Activated CD4-positive, alpha-beta T cell treated with anti-CD3 and anti-CD28 coated beads, Interleukin-2, amount 10 ng/mL, durations not matched to agents 7 days and 5 days (primary cell): ENCODE measurements at regions not wholly inside any gene's neighbourhood (a gene's known extent, or its start where the extent isn't known, plus 50 kb on each side); places are given as distances from the start of the nearest gene placed in this dataset.

Experiments used
- CTCF ChIA-PET: fragments of 350-600 bp; sonication (Branson Sonifier 250); formaldehyde crosslinking; loops from one replicate; lab custom pipeline; 2021; ENCODE audit warnings: antibody characterized with exemption; lab: Charles Lee
- POLR2A ChIA-PET: fragments of 350-600 bp; sonication (Branson Sonifier 250); formaldehyde crosslinking; loops from one replicate; lab custom pipeline; 2021; ENCODE audit warnings: antibody characterized with exemption; lab: Charles Lee
- DNase-seq: peaks from one replicate; pipeline ENCODE4 v3.0.0-alpha.2; 2020
- H3K27ac Mint-ChIP-seq: one replicate; pipeline ENCODE4 v1.8.0; 2021; ENCODE audit warnings: mild to moderate bottlenecking, moderate library complexity, mixed read lengths
- H3K27me3 Mint-ChIP-seq: one replicate; pipeline ENCODE4 v1.8.0; 2021; ENCODE audit warnings: mixed read lengths
- H3K36me3 Mint-ChIP-seq: one replicate; pipeline ENCODE4 v1.8.0; 2021; ENCODE audit warnings: low read depth, mixed read lengths
- H3K4me1 Mint-ChIP-seq: one replicate; pipeline ENCODE4 v1.8.0; 2021; ENCODE audit warnings: mixed read lengths
- H3K4me3 Mint-ChIP-seq: one replicate; pipeline ENCODE4 v1.8.0; 2021; ENCODE audit warnings: mild to moderate bottlenecking, moderate library complexity, mixed read lengths
- H3K9me3 Mint-ChIP-seq: one replicate; pipeline ENCODE4 v1.8.0; 2021; ENCODE audit warnings: mixed read lengths

- Mint-ChIP-seq H3K27me3 (no peaks in the 10 kb centered on the region), H3K4me3 (no peak overlapping the region), H3K27ac (no peak overlapping the region), H3K9me3 (no peaks in the 10 kb centered on the region), H3K4me1 (no peaks in the 10 kb centered on the region), H3K36me3 (no peaks in the 10 kb centered on the region)
- no peak for DNase-seq
- POLR2A ChIA-PET = no interaction called here
- CTCF ChIA-PET = no interaction called here
Observed at GRCh38 chrX:14235004-14235403, 205.3 kb upstream of the GEMIN8 start.

- Mint-ChIP-seq H3K36me3 (no peaks in the 10 kb centered on the region), H3K4me1 (no peaks in the 10 kb centered on the region), H3K27me3 (no peaks in the 10 kb centered on the region), H3K4me3 (no peak overlapping the region), H3K9me3 (no peaks in the 10 kb centered on the region), H3K27ac (no peak overlapping the region)
- CTCF ChIA-PET = interaction anchor here (1.1 kb wide), 1 partner anchor 25 kb away, joined by 3 read pairs; no protein-coding TSS in a partner anchor
- DNase-seq = no peak
- POLR2A ChIA-PET = no interaction called here
Observed at GRCh38 chrX:14232688-14233087, 203.0 kb upstream of the GEMIN8 start.

GRCh38 chrX:14228611-14229010 is 198.9 kb upstream of the GEMIN8 start:
- DNase-seq = no peak
- ChIA-PET CTCF (no interaction called here), POLR2A (no interaction called here)
- H3K36me3 Mint-ChIP-seq = no peaks in the 10 kb centered on the region
- no peaks in the 10 kb centered on the region for H3K4me1 Mint-ChIP-seq
- no peaks in the 10 kb centered on the region for H3K27me3 Mint-ChIP-seq
- no peak overlapping the region for H3K27ac Mint-ChIP-seq
- H3K9me3 Mint-ChIP-seq = no peaks in the 10 kb centered on the region
- H3K4me3 Mint-ChIP-seq = no peak overlapping the region

- no peak overlapping the region for H3K4me3 Mint-ChIP-seq
- ChIA-PET CTCF (no interaction called here), POLR2A (no interaction called here)
- H3K27me3 Mint-ChIP-seq = no peaks in the 10 kb centered on the region
- no peaks in the 10 kb centered on the region for H3K36me3 Mint-ChIP-seq
- H3K9me3 Mint-ChIP-seq = no peaks in the 10 kb centered on the region
- no peak for DNase-seq
- no peaks in the 10 kb centered on the region for H3K4me1 Mint-ChIP-seq
- no peak overlapping the region for H3K27ac Mint-ChIP-seq
Observed at GRCh38 chrX:14220386-14220944, 190.8 kb upstream of the GEMIN8 start.

- Mint-ChIP-seq H3K9me3 (no peaks in the 10 kb centered on the region), H3K36me3 (no peaks in the 10 kb centered on the region), H3K27ac (no peak overlapping the region), H3K4me3 (no peak overlapping the region), H3K4me1 (no peaks in the 10 kb centered on the region), H3K27me3 (no peaks in the 10 kb centered on the region)
- DNase-seq = no peak
- ChIA-PET POLR2A (no interaction called here), CTCF (interaction anchor here (1.4 kb wide), 1 partner anchor 24 kb away, joined by 3 read pairs; no protein-coding TSS in a partner anchor)
Observed at GRCh38 chrX:14209034-14209433, 179.3 kb upstream of the GEMIN8 start.

- ChIA-PET POLR2A (no interaction called here), CTCF (no interaction called here)
- H3K27me3 Mint-ChIP-seq = no peaks in the 10 kb centered on the region
- no peak overlapping the region for H3K4me3 Mint-ChIP-seq
- no peaks in the 10 kb centered on the region for H3K4me1 Mint-ChIP-seq
- H3K9me3 Mint-ChIP-seq = no peaks in the 10 kb centered on the region
- no peaks in the 10 kb centered on the region for H3K36me3 Mint-ChIP-seq
- no peak overlapping the region for H3K27ac Mint-ChIP-seq
- no peak for DNase-seq
Observed at GRCh38 chrX:14194711-14195110, 165.0 kb upstream of the GEMIN8 start.

- Mint-ChIP-seq H3K36me3 (no peaks in the 10 kb centered on the region), H3K27me3 (no peaks in the 10 kb centered on the region), H3K4me3 (no peak overlapping the region), H3K27ac (no peak overlapping the region), H3K4me1 (no peaks in the 10 kb centered on the region), H3K9me3 (no peaks in the 10 kb centered on the region)
- ChIA-PET CTCF (no interaction called here), POLR2A (no interaction called here)
- DNase-seq = no peak
Observed at GRCh38 chrX:14193547-14193946, 163.9 kb upstream of the GEMIN8 start.

GRCh38 chrX:14173873-14174272 is 144.2 kb upstream of the GEMIN8 start:
- POLR2A ChIA-PET = no interaction called here
- H3K4me3 Mint-ChIP-seq = no peak overlapping the region
- no peak overlapping the region for H3K27ac Mint-ChIP-seq

GRCh38 chrX:14164828-14165227 is 135.1 kb upstream of the GEMIN8 start:
- ChIA-PET POLR2A (no interaction called here), CTCF (no interaction called here)
- Mint-ChIP-seq H3K36me3 (no peaks in the 10 kb centered on the region), H3K27ac (no peak overlapping the region), H3K9me3 (no peaks in the 10 kb centered on the region), H3K27me3 (no peaks in the 10 kb centered on the region), H3K4me1 (no peaks in the 10 kb centered on the region), H3K4me3 (no peak overlapping the region)
- DNase-seq = no peak

More at GRCh38 chrX:14173873-14174272, 144.2 kb upstream of the GEMIN8 start:
- Mint-ChIP-seq H3K4me1 (no peaks in the 10 kb centered on the region), H3K9me3 (no peaks in the 10 kb centered on the region), H3K27me3 (no peaks in the 10 kb centered on the region), H3K36me3 (no peaks in the 10 kb centered on the region)
- DNase-seq = no peak
- CTCF ChIA-PET = no interaction called here

- ChIA-PET CTCF (interaction anchor here (1.4 kb wide), 1 partner anchor 17 kb away, joined by 3 read pairs; no protein-coding TSS in a partner anchor), POLR2A (no interaction called here)
- H3K4me1 Mint-ChIP-seq = no peaks in the 10 kb centered on the region
- H3K27me3 Mint-ChIP-seq = peaks cover 4% of the 10 kb centered on the region
- no peaks in the 10 kb centered on the region for H3K9me3 Mint-ChIP-seq
- no peak for DNase-seq
- H3K4me3 Mint-ChIP-seq = no peak overlapping the region
- H3K27ac Mint-ChIP-seq = no peak overlapping the region
- no peaks in the 10 kb centered on the region for H3K36me3 Mint-ChIP-seq
Observed at GRCh38 chrX:14125462-14125861, 95.8 kb upstream of the GEMIN8 start.

GRCh38 chrX:14124562-14124961 is 94.9 kb upstream of the GEMIN8 start:
- ChIA-PET POLR2A (no interaction called here), CTCF (interaction anchor here (1.4 kb wide), 1 partner anchor 18 kb away, joined by 3 read pairs; no protein-coding TSS in a partner anchor)
- peaks cover 4% of the 10 kb centered on the region for H3K27me3 Mint-ChIP-seq
- H3K4me3 Mint-ChIP-seq = no peak overlapping the region
- no peaks in the 10 kb centered on the region for H3K9me3 Mint-ChIP-seq
- DNase-seq = no peak
- H3K36me3 Mint-ChIP-seq = no peaks in the 10 kb centered on the region
- H3K27ac Mint-ChIP-seq = no peak overlapping the region
- H3K4me1 Mint-ChIP-seq = no peaks in the 10 kb centered on the region

- Mint-ChIP-seq H3K27me3 (no peaks in the 10 kb centered on the region), H3K9me3 (no peaks in the 10 kb centered on the region), H3K36me3 (no peaks in the 10 kb centered on the region), H3K27ac (no peak overlapping the region), H3K4me1 (no peaks in the 10 kb centered on the region), H3K4me3 (no peak overlapping the region)
- CTCF ChIA-PET = no interaction called here
- POLR2A ChIA-PET = no interaction called here
- peak; percentile 37 for DNase-seq
Observed at GRCh38 chrX:14095702-14096101, 66.0 kb upstream of the GEMIN8 start.

GRCh38 chrX:14094191-14094590 is 64.5 kb upstream of the GEMIN8 start:
- H3K27me3 Mint-ChIP-seq = no peaks in the 10 kb centered on the region
- no peak overlapping the region for H3K4me3 Mint-ChIP-seq
- DNase-seq = no peak
- H3K4me1 Mint-ChIP-seq = no peaks in the 10 kb centered on the region
- CTCF ChIA-PET = no interaction called here
- no peaks in the 10 kb centered on the region for H3K36me3 Mint-ChIP-seq
- no peak overlapping the region for H3K27ac Mint-ChIP-seq
- H3K9me3 Mint-ChIP-seq = no peaks in the 10 kb centered on the region
- POLR2A ChIA-PET = no interaction called here

- no peaks in the 10 kb centered on the region for H3K9me3 Mint-ChIP-seq
- H3K4me1 Mint-ChIP-seq = no peaks in the 10 kb centered on the region
- no peaks in the 10 kb centered on the region for H3K36me3 Mint-ChIP-seq
- peaks cover 2% of the 10 kb centered on the region for H3K27me3 Mint-ChIP-seq
- no peak overlapping the region for H3K27ac Mint-ChIP-seq
- ChIA-PET POLR2A (no interaction called here), CTCF (no interaction called here)
- H3K4me3 Mint-ChIP-seq = no peak overlapping the region
- DNase-seq = no peak
Observed at GRCh38 chrX:14084466-14084865, 54.8 kb upstream of the GEMIN8 start.
